GM12873 (cell line): ENCODE measurements at regions not wholly inside any gene's neighbourhood (a gene's known extent, or its start where the extent isn't known, plus 50 kb on each side); places are given as distances from the start of the nearest gene placed in this dataset.

Experiments
- CTCF ChIP-seq: IDR thresholded peaks from 2 replicates; pipeline ENCODE4 v1.5.1; 2012; ENCODE audit warnings: low read depth, mild to moderate bottlenecking, moderate library complexity, low read length, control low read depth; ENCODE audit not compliant: insufficient read depth; ENCODE audit errors: missing control alignments

- no peak for TF ChIP-seq CTCF
Measured at GRCh38 chr12:92503971-92504593, 198.7 kb upstream of the PLEKHG7 start.

DNA sequence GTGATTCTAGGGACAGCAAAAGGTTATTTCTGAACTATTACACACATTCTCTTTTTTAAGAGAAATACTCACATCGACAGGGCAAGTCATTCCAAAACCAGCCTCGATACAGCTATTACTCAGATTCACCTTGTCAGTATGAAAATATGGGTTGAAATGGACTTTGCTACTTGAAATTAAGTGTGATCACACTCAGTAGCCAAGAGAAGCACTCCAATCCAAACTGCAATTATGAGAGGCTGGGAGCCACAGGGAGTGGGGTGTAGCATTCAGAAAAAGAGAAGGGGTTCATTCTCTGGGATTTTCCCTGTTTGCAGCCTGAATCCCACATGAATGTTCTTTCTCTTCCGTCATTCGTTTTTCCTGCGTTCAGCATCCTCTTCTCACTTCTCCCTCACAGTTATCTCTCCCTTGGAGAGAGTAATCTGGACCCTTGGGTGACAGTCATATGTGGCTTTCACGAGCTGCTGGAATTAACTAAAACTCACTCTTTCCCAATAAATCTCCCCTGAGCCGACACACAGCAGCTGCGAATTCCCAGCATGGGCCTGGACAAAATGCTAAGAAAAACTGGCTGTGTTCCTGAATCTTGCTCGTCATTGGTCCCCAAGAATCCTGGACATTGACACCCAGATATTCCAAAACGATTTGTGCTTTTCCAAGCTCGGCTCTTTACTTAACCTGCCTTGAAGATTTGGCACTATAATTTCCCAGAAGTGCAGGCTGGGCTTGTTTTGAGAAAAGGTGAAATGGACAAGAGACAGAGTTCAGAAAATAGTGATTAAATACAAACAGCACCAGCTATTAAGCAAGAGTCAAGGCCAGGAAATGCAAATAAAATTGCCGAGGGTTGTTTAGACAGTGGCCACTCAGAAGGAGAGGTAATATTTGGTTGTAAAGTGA lies 199.5 kb upstream of the PLEKHG7 start:
- TF ChIP-seq CTCF, result no peak

DNA sequence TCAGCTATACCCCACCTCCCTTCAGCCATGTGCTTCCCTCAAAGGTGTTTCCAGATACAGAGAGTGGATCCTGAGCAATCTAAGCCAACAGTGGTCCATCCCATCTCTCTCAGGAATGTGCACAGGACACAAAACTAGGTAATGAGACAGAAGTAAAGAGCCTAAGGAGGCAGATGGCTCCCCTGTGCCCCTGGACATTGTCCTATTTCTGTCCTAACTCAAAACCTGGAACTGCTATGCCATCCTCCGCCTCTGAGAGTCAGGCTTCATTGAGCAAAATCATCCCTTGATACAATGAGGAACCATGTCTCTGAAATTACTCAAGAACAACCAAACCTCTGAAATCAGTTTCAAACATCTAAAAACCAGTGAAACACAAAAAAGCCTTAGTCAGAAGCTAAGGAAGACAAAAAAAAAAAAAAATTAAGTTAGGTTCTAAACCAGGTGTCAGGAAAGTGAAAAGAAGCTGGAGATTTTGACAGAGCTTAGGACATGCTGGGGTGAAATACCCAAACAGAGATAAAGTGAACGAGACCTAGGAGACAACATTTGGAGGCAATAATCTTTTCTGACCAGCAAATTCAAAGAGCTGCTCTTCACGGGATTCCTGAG lies 200.3 kb upstream of the PLEKHG7 start:
- peak; percentile 63 for TF ChIP-seq CTCF

DNA sequence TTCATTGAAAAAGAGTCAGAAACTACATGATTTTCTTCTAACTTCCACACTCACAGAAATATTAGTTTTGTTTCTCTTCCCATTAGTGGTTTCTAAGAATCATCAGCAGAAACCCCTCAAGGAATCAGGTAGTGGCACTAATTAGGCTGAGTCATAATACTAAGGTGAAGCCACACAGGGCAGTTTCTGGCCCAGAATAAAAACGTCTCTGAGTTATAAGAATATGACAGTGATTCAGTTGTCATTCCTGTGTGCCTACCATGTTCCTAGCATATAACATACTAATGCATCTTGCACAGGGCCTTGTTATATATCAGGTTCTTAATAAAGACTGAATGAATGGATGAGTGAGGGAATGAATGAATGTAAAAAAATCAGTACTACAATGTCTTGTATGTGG lies 206.0 kb upstream of the PLEKHG7 start:
- no peak for TF ChIP-seq CTCF

GRCh38 chr12:92495108-92495507 lies 207.7 kb upstream of the PLEKHG7 start:
- no peak for TF ChIP-seq CTCF

DNA sequence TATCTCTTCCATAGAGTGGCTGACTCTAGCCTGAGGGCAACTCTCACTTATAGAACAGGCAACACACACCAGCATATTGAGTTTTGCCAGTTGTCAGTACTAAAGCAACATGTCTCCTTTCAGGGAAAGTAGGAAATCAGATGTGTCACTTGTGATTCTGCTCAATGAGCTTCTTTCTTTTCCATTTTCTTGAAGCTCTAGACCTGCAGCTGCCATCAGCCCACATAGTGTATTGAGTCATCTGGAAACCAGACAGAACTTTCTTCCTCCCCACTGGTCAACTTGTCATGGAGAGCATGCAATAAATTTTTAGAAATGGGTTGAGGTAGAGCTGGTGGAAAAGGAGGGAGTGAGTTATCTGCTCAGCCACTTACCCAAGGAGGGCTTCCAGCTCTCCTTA lies 209.0 kb upstream of the PLEKHG7 start:
- TF ChIP-seq CTCF, result no peak

DNA sequence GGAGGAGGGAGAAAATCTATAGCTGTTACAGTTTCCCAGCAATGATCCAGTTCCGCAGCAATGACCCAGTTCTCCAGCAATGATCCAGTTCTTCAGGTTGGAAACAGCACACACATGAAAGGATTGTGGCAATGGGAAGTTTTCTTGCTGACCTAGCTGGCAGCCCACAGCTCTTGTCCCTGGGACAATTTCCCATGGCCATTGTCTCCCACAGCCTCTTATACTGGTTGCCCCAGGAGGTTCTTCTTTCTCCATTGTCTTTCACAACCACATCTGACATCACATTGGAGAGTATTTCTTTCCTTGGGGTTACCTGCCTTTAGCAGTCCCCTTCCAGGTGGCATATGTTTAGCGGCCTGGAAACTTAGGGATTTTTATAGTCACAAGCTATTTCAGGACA lies 209.8 kb upstream of the PLEKHG7 start:
- TF ChIP-seq CTCF, result no peak
